Mesendoderm (in vitro differentiated cells): ENCODE measurements at regions not wholly inside any gene's neighbourhood (a gene's known extent, or its start where the extent isn't known, plus 50 kb on each side); places are given as distances from the start of the nearest gene placed in this dataset.

Experiments used
- DNase-seq: peaks from one replicate; pipeline ENCODE4 v3.0.0; 2013
- H2AK5ac ChIP-seq: 2 replicates; pipeline ENCODE4 v1.6.1; 2013; ENCODE audit warnings: low read length, inconsistent platforms
- H2BK120ac ChIP-seq: 2 replicates; pipeline ENCODE4 v1.6.1; 2013; ENCODE audit warnings: low read depth, mild to moderate bottlenecking, low read length, moderate library complexity, mixed read lengths
- H2BK15ac ChIP-seq: replicated peaks from 2 replicates; pipeline ENCODE4 v1.6.1; 2013; ENCODE audit warnings: low read depth, mild to moderate bottlenecking, moderate library complexity
- H2BK5ac ChIP-seq: 2 replicates; pipeline ENCODE4 v1.6.1; 2013; ENCODE audit warnings: low read length, inconsistent platforms
- H3K18ac ChIP-seq: 2 replicates; pipeline ENCODE4 v1.6.1; 2013; ENCODE audit warnings: mild to moderate bottlenecking, low read length, mixed read lengths
- H3K23ac ChIP-seq: one replicate; pipeline ENCODE4 v1.6.1; 2013; ENCODE audit warnings: low read length
- H3K27ac ChIP-seq: 2 replicates; pipeline ENCODE4 v1.5.1; 2013; ENCODE audit warnings: low read depth, mild to moderate bottlenecking, inconsistent platforms, low read length, moderate library complexity
- H3K27me3 ChIP-seq: 2 replicates; pipeline ENCODE4 v1.6.1; 2013; ENCODE audit warnings: low read length, control low read depth, mild to moderate bottlenecking, inconsistent platforms; ENCODE audit not compliant: insufficient read depth, poor library complexity
- H3K36me3 ChIP-seq: 2 replicates; pipeline ENCODE4 v1.6.1; 2013; ENCODE audit warnings: low read length, inconsistent platforms; ENCODE audit not compliant: control insufficient read depth, insufficient read depth
- H3K4ac ChIP-seq: one replicate; pipeline ENCODE4 v1.6.1; 2013; ENCODE audit warnings: low read depth, mild to moderate bottlenecking, low read length, moderate library complexity
- H3K4me1 ChIP-seq: 2 replicates; pipeline ENCODE4 v1.6.1; 2013; ENCODE audit warnings: low read depth, low read length, inconsistent platforms; ENCODE audit not compliant: control insufficient read depth
- H3K4me2 ChIP-seq: 2 replicates; pipeline ENCODE4 v1.6.1; 2013; ENCODE audit warnings: low read length
- H3K4me3 ChIP-seq: 2 replicates; pipeline ENCODE4 v1.5.1; 2013; ENCODE audit warnings: mild to moderate bottlenecking, low read length
- H3K56ac ChIP-seq: one replicate; pipeline ENCODE4 v1.6.1; 2013; ENCODE audit warnings: low read length
- H3K79me1 ChIP-seq: 2 replicates; pipeline ENCODE4 v1.6.1; 2013; ENCODE audit warnings: low read length, inconsistent platforms
- H3K79me2 ChIP-seq: 2 replicates; pipeline ENCODE4 v1.6.1; 2013; ENCODE audit warnings: mild to moderate bottlenecking, low read length; ENCODE audit not compliant: control insufficient read depth, insufficient read depth
- H3K9ac ChIP-seq: 2 replicates; pipeline ENCODE4 v1.6.1; 2013; ENCODE audit warnings: low read length, inconsistent platforms
- H4K5ac ChIP-seq: one replicate; pipeline ENCODE4 v1.6.1; 2013; ENCODE audit warnings: low read length
- H4K8ac ChIP-seq: one replicate; pipeline ENCODE4 v1.6.1; 2013; ENCODE audit warnings: low read depth, mild to moderate bottlenecking, control low read depth, low read length, moderate library complexity
- WGBS: extraction: QIAGEN DNeasy Blood & Tissue Kit; methylation state at CpG from one replicate; pipeline ENCODE4 v1.1.7; 2013; ENCODE audit warnings: low lambda C conversion rate, missing lambda C conversion rate; ENCODE audit not compliant: insufficient coverage; ENCODE audit errors: extremely low coverage; 5-methylcytosine and 5-hydroxymethylcytosine counted together

- no peaks in the 10 kb centered on the region for H3K4me1 ChIP-seq
- no peak for DNase-seq
- H2AK5ac ChIP-seq, result no peak overlapping the region
- H3K56ac ChIP-seq, result no peak overlapping the region
- H3K36me3 ChIP-seq, result no peaks in the 10 kb centered on the region
- H3K79me1 ChIP-seq, result no peaks in the 10 kb centered on the region
- whole genome bisulfite sequencing, result no CpG with 5 or more reads among the region's 3 CpGs
- H2BK15ac ChIP-seq, result no peak overlapping the region
- H3K9ac ChIP-seq, result no peak overlapping the region
- H3K79me2 ChIP-seq, result no peaks in the 10 kb centered on the region
- no peak overlapping the region for H3K4ac ChIP-seq
- H3K4me2 ChIP-seq, result no peak overlapping the region
- no peak overlapping the region for H3K27ac ChIP-seq
- H2BK5ac ChIP-seq, result no peak overlapping the region
- no peak overlapping the region for H4K8ac ChIP-seq
- H3K4me3 ChIP-seq, result no peak overlapping the region
- no peak overlapping the region for H3K18ac ChIP-seq
- H4K5ac ChIP-seq, result no peak overlapping the region
- H2BK120ac ChIP-seq, result no peak overlapping the region
- H3K23ac ChIP-seq, result no peak overlapping the region
- no peaks in the 10 kb centered on the region for H3K27me3 ChIP-seq
These were observed 141.1 kb upstream of the MEF2C start for GRCh38 chr5:89024045-89024444.

- H3K4me2 ChIP-seq, result no peak overlapping the region
- no peak overlapping the region for H3K9ac ChIP-seq
- no peak overlapping the region for H2BK15ac ChIP-seq
- H3K4me3 ChIP-seq, result no peak overlapping the region
- no peaks in the 10 kb centered on the region for H3K79me1 ChIP-seq
- H2AK5ac ChIP-seq, result no peak overlapping the region
- no peak overlapping the region for H3K56ac ChIP-seq
- H3K4ac ChIP-seq, result no peak overlapping the region
- H3K4me1 ChIP-seq, result no peaks in the 10 kb centered on the region
- H4K5ac ChIP-seq, result no peak overlapping the region
- no peak overlapping the region for H3K27ac ChIP-seq
- H3K18ac ChIP-seq, result no peak overlapping the region
- no peak overlapping the region for H3K23ac ChIP-seq
- no peaks in the 10 kb centered on the region for H3K79me2 ChIP-seq
- WGBS, result no CpG with 5 or more reads among the region's 4 CpGs
- H4K8ac ChIP-seq, result no peak overlapping the region
- no peak for DNase-seq
- H3K36me3 ChIP-seq, result no peaks in the 10 kb centered on the region
- no peak overlapping the region for H2BK5ac ChIP-seq
- H2BK120ac ChIP-seq, result no peak overlapping the region
- H3K27me3 ChIP-seq, result no peaks in the 10 kb centered on the region
These were observed 138.1 kb upstream of the MEF2C start for GRCh38 chr5:89020926-89021610.

- Histone ChIP-seq H3K4me2 (no peak overlapping the region), H2BK15ac (no peak overlapping the region), H3K18ac (no peak overlapping the region), H3K27ac (no peak overlapping the region), H3K4me3 (no peak overlapping the region), H3K23ac (no peak overlapping the region), H3K9ac (no peak overlapping the region), H3K4ac (no peak overlapping the region), H2BK5ac (no peak overlapping the region), H4K5ac (no peak overlapping the region), H3K79me1 (no peaks in the 10 kb centered on the region), H3K27me3 (no peaks in the 10 kb centered on the region), H2BK120ac (no peak overlapping the region), H2AK5ac (no peak overlapping the region), H3K4me1 (no peaks in the 10 kb centered on the region), H3K36me3 (no peaks in the 10 kb centered on the region), H3K56ac (no peak overlapping the region), H4K8ac (no peak overlapping the region), H3K79me2 (no peaks in the 10 kb centered on the region)
- DNase-seq, result peak; percentile 3
- 100% methylated on average over 1 of the region's 3 CpGs for WGBS
These were observed 133.8 kb upstream of the MEF2C start for GRCh38 chr5:89016741-89017303.

GRCh38 chr5:89015409-89015808 is 132.4 kb upstream of the MEF2C start:
- Histone ChIP-seq H3K18ac (no peak overlapping the region), H3K9ac (no peak overlapping the region), H3K27ac (no peak overlapping the region), H4K5ac (no peak overlapping the region), H3K36me3 (no peaks in the 10 kb centered on the region), H3K27me3 (no peaks in the 10 kb centered on the region), H2BK120ac (no peak overlapping the region), H3K56ac (no peak overlapping the region), H3K4ac (no peak overlapping the region), H3K4me2 (no peak overlapping the region), H4K8ac (no peak overlapping the region), H3K4me1 (no peaks in the 10 kb centered on the region), H3K4me3 (no peak overlapping the region), H3K23ac (no peak overlapping the region), H2BK5ac (no peak overlapping the region), H2BK15ac (no peak overlapping the region), H2AK5ac (no peak overlapping the region), H3K79me1 (no peaks in the 10 kb centered on the region), H3K79me2 (no peaks in the 10 kb centered on the region)
- no peak for DNase-seq
- WGBS, result no CpG with 5 or more reads among the region's 1 CpG

- Histone ChIP-seq H3K4me2 (no peak overlapping the region), H3K56ac (no peak overlapping the region), H2BK15ac (no peak overlapping the region), H3K79me1 (no peaks in the 10 kb centered on the region), H2BK120ac (no peak overlapping the region), H3K27me3 (no peaks in the 10 kb centered on the region), H3K9ac (no peak overlapping the region), H3K18ac (no peak overlapping the region), H2BK5ac (no peak overlapping the region), H4K5ac (no peak overlapping the region), H3K27ac (no peak overlapping the region), H3K36me3 (no peaks in the 10 kb centered on the region), H3K4me3 (no peak overlapping the region), H4K8ac (no peak overlapping the region), H3K79me2 (no peaks in the 10 kb centered on the region), H3K4ac (no peak overlapping the region), H2AK5ac (no peak overlapping the region), H3K4me1 (no peaks in the 10 kb centered on the region), H3K23ac (no peak overlapping the region)
- DNase-seq, result peak; percentile 55
- no CpG with 5 or more reads among the region's 6 CpGs for WGBS
These were observed 129.1 kb upstream of the MEF2C start for GRCh38 chr5:89011778-89012711.
